Stomach (tissue), 8 donors: ENCODE measurements at regions not wholly inside any gene's neighbourhood (a gene's known extent, or its start where the extent isn't known, plus 50 kb on each side); places are given as distances from the start of the nearest gene placed in this dataset.

Experiments
- DNase-seq, 2 donors: peaks; one replicate each; pipeline versions ENCODE4 v3.0.0 to v3.0.0-alpha.2; 2013 to 2019
- H3K27ac ChIP-seq, 5 donors: fragments of 200-600 bp in 4 of 5; sonication (generic) in 4 of 5; one replicate each; pipeline ENCODE4 v1.5.1; 2013 to 2019; ENCODE audit warnings: mild to moderate bottlenecking in 1 of 5, moderate library complexity in 1 of 5
- H3K27me3 ChIP-seq, 3 donors: fragments of 200-600 bp; sonication (generic); one replicate each; pipeline ENCODE4 v1.5.1; 2017 to 2019; ENCODE audit warnings: mixed run types in 1 of 3
- H3K36me3 ChIP-seq, 4 donors: fragments of 200-600 bp; sonication (generic); 1 replicate in 3 of 4; 2 replicates in 1 of 4; pipeline ENCODE4 v1.5.1; 2016 to 2019
- H3K4me1 ChIP-seq, 4 donors: fragments of 200-600 bp; sonication (generic); one replicate each; pipeline ENCODE4 v1.5.1; 2016 to 2019
- H3K4me3 ChIP-seq, 4 donors: fragments of 200-600 bp; sonication (generic) in 3 of 4; one replicate each; pipeline ENCODE4 v1.5.1; 2016 to 2019; ENCODE audit warnings: mild to moderate bottlenecking in 1 of 4
- H3K9me3 ChIP-seq, 4 donors: fragments of 200-600 bp; sonication (generic); one replicate each; pipeline ENCODE4 v1.5.1; 2016 to 2019
- EP300 ChIP-seq: sonication (generic); formaldehyde crosslinking; IDR thresholded peaks from one replicate; pipeline ENCODE4 v1.6.1; 2017; ENCODE audit warnings: antibody characterized with exemption
- POLR2A ChIP-seq, 4 donors: fragments of 450-650 bp; IDR thresholded peaks; one replicate each; pipeline ENCODE4 v1.6.1; 2016; ENCODE audit warnings: antibody characterized with exemption in 4 of 4, control low read depth in 2 of 4, mild to moderate bottlenecking in 1 of 4, moderate library complexity in 1 of 4
- POLR2AphosphoS5 ChIP-seq, 3 donors: sonication (generic); formaldehyde crosslinking; IDR thresholded peaks; one replicate each; pipeline ENCODE4 v1.6.1; 2016; ENCODE audit warnings: antibody characterized with exemption in 3 of 3
- WGBS, 5 donors: extraction: QIAGEN DNeasy Blood & Tissue Kit in 3 of 5; methylation state at CpG; one replicate each; pipeline versions ENCODE4 v1.1.5 to v1.1.7; 2013 to 2018; 5-methylcytosine and 5-hydroxymethylcytosine counted together
- intact Hi-C: fragments of 100-400 bp; cut with DNase I; formaldehyde crosslinking; loops from one replicate; pipeline ENCODE4 v1.15.1; 2023; ENCODE audit warnings: low total_unique reads
- TF ChIP-seq, protein P1 (sequence below), 7 experiments: fragments of 450-650 bp in 4 of 7; fragments of 200-600 bp in 3 of 7; sonication (generic) in 3 of 7; IDR thresholded peaks; one replicate each; pipeline ENCODE4 v1.5.1; 2016 to 2019; ENCODE audit warnings: antibody characterized with exemption in 7 of 7, control low read depth in 2 of 7, mild to moderate bottlenecking in 1 of 7
- donor health status: healthy with polysubstance abuse.
- donor health status: Bipolar disorder and iron deficiency.
- donor health status: healthy.

DNA sequence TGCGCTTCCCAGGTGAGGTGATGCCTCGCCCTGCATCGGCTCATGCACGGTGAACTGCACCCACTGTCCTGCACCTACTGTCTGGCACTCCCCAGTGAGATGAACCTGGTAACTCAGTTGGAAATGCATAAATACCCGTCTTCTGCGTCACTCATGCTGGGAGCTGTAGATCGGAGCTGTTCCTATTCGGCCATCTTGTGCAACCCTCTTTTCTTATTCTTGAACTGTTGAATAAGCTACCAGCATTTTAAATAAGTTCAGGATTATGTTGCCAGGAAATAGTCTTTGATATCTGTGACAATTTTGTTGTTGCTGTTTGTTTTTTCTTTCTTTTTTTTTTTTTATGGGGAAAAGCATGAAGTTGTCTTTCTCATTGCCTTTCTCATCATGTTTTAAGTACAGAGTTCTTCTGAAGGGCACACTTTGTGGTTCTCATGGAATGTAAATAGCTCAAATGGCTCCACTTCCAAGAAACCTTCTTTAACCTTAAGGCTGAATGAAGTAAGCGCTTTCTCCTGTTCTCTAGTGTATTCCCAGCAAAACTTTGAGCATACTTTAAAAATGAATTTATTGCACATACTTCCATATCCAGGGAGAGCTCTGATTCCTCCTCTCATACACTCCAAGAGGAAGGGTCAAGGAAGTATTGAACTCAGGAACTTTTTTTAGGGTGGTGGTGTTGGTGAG lies 468.0 kb upstream of the TBL1XR1 start:
- TF ChIP-seq POLR2A (IDR thresholded peaks at IDR 0.05) (no peak), EP300 (no peak), POLR2AphosphoS5 (IDR thresholded peaks at IDR 0.05) (no peak)
- TF ChIP-seq, protein P1, sequence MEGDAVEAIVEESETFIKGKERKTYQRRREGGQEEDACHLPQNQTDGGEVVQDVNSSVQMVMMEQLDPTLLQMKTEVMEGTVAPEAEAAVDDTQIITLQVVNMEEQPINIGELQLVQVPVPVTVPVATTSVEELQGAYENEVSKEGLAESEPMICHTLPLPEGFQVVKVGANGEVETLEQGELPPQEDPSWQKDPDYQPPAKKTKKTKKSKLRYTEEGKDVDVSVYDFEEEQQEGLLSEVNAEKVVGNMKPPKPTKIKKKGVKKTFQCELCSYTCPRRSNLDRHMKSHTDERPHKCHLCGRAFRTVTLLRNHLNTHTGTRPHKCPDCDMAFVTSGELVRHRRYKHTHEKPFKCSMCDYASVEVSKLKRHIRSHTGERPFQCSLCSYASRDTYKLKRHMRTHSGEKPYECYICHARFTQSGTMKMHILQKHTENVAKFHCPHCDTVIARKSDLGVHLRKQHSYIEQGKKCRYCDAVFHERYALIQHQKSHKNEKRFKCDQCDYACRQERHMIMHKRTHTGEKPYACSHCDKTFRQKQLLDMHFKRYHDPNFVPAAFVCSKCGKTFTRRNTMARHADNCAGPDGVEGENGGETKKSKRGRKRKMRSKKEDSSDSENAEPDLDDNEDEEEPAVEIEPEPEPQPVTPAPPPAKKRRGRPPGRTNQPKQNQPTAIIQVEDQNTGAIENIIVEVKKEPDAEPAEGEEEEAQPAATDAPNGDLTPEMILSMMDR (IDR thresholded peaks at IDR 0.05), result no peak
- Histone ChIP-seq H3K27me3 (no peaks in the 10 kb centered on the region), H3K9me3 (no peaks in the 10 kb centered on the region), H3K4me3 (no peak overlapping the region), H3K27ac (no peak overlapping the region), H3K4me1 (no peaks in the 10 kb centered on the region), H3K36me3 (no peaks in the 10 kb centered on the region)
- no peak for DNase-seq
- 90 to 97% (median 96%) methylated on average over 9 of the region's 9 CpGs for WGBS, 5 donors
- intact Hi-C loops, result no loop called here

DNA sequence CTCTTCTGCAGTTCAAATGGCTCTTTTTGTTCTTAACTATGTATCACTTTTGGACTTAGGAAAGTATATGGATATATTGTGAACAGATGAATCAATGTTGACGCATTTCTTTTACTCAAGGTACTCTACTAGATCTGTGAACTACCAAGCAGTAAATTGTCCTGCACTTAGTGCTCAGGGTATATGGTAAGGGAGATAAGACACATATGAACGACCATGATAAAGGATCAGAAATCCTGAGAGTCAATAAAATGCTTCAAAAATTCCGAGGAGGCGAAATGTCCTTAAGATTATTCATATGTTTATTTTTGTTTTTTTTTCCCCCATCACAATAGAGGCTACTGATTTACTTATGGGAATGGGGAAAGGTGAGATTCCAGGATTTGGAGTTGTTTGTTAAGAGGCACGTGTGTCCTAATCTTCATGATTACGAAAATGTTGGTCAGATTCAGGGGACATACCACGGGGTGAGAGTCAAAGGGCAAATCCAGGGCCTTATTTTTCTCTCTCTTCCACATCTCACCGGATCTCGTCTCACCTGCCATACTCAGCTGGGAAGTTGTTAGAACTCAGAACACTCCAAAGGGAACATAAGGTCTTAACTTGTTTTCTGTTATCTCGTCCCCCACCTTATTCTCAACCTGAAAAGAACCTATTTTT lies 475.1 kb upstream of the TBL1XR1 start:
- peaks cover 0 to 32% (median 13%) of the 10 kb centered on the region in 4 donors for H3K4me1 ChIP-seq
- no peak for TF ChIP-seq POLR2AphosphoS5 (IDR thresholded peaks at IDR 0.05)
- TF ChIP-seq EP300, result no peak
- TF ChIP-seq POLR2A (IDR thresholded peaks at IDR 0.05), result no peak
- TF ChIP-seq, protein P1 (IDR thresholded peaks at IDR 0.05), result no peak
- intact Hi-C loops, result no loop called here
- 73 to 89% (median 81%) methylated on average over 10 of the region's 10 CpGs for WGBS, 5 donors
- H3K27me3 ChIP-seq, result no peaks in the 10 kb centered on the region
- no peak for DNase-seq
- no peak overlapping the region for H3K4me3 ChIP-seq
- H3K36me3 ChIP-seq, result no peaks in the 10 kb centered on the region
- no peaks in the 10 kb centered on the region for H3K9me3 ChIP-seq
- H3K27ac ChIP-seq, result no peak overlapping the region

- Histone ChIP-seq H3K9me3 (no peaks in the 10 kb centered on the region), H3K27ac (peak overlapping the region in 1 of 5 donors; percentile 4), H3K36me3 (no peaks in the 10 kb centered on the region), H3K4me1 (peaks cover 0 to 32% (median 14%) of the 10 kb centered on the region in 4 donors), H3K27me3 (no peaks in the 10 kb centered on the region), H3K4me3 (no peak overlapping the region)
- intact Hi-C loops, result no loop called here
- DNase-seq, result peak in 1 of 2 donors; percentile 72
- 43 to 65% (median 58%) methylated on average over 4 of the region's 4 CpGs for WGBS, 5 donors
- TF ChIP-seq POLR2AphosphoS5 (IDR thresholded peaks at IDR 0.05) (peak in 1 of 3 donors; percentile 37), POLR2A (IDR thresholded peaks at IDR 0.05) (no peak), EP300 (no peak)
- TF ChIP-seq, protein P1 (IDR thresholded peaks at IDR 0.05), result no peak
These were observed 476.0 kb upstream of the TBL1XR1 start for GRCh38 chr3:177673112-177673914.

- WGBS, 5 donors, result 93 to 99% (median 97%) methylated on average over 3 of the region's 3 CpGs
- DNase-seq, result no peak
- TF ChIP-seq, protein P1 (IDR thresholded peaks at IDR 0.05), result no peak
- TF ChIP-seq POLR2A (IDR thresholded peaks at IDR 0.05), result no peak
- TF ChIP-seq POLR2AphosphoS5 (IDR thresholded peaks at IDR 0.05), result no peak
- TF ChIP-seq EP300, result no peak
- H3K36me3 ChIP-seq, result no peaks in the 10 kb centered on the region
- no peak overlapping the region for H3K4me3 ChIP-seq
- H3K27me3 ChIP-seq, result no peaks in the 10 kb centered on the region
- intact Hi-C loops, result no loop called here
- H3K27ac ChIP-seq, result no peak overlapping the region
- H3K4me1 ChIP-seq, result peaks cover 0 to 32% (median 14%) of the 10 kb centered on the region in 4 donors
- H3K9me3 ChIP-seq, result no peaks in the 10 kb centered on the region
These were observed 476.9 kb upstream of the TBL1XR1 start for GRCh38 chr3:177674186-177674585.
